ENCODE measurements at regions not wholly inside any gene's neighbourhood (a gene's known extent, or its start where the extent isn't known, plus 50 kb on each side); places are given as distances from the start of the nearest gene placed in this dataset.

GRCh38 chr4:156481845-156482244 lies 489.8 kb downstream of the PDGFC start:
- no peak for TF ChIP-seq CTCF (IDR thresholded peaks at IDR 0.05)
- no peak for DNase-seq
- Mint-ChIP-seq H3K4me1 (ENCODE audit: low read depth) (peaks cover 43% of the 10 kb centered on the region), H3K27ac (peak overlapping the region; percentile 36; the same call in 1 of the 2 replicates), H3K27me3 (ENCODE audit: insufficient read depth) (no peaks in the 10 kb centered on the region; the same call in 1 of the 2 replicates), H3K4me3 (no peak overlapping the region), H3K36me3 (ENCODE audit: low read depth) (peaks cover 20% of the 10 kb centered on the region), H3K9me3 (peaks cover 4% of the 10 kb centered on the region; the same call in 1 of the 2 replicates)

GRCh38 chr4:156477636-156478035 lies 494.0 kb downstream of the PDGFC start:
- peaks cover 4% of the 10 kb centered on the region; the same call in 1 of the 2 replicates for H3K9me3 Mint-ChIP-seq
- peak overlapping the region; percentile 40; the same call in 1 of the 2 replicates for H3K27ac Mint-ChIP-seq
- no peak overlapping the region for H3K4me3 Mint-ChIP-seq
- DNase-seq = no peak
- peaks cover 67% of the 10 kb centered on the region for H3K4me1 Mint-ChIP-seq (ENCODE audit: low read depth)
- no peak for TF ChIP-seq CTCF (IDR thresholded peaks at IDR 0.05)
- H3K27me3 Mint-ChIP-seq (ENCODE audit: insufficient read depth) = no peaks in the 10 kb centered on the region
- H3K36me3 Mint-ChIP-seq (ENCODE audit: low read depth) = peaks cover 10% of the 10 kb centered on the region

GRCh38 chr4:156476359-156476758 lies 495.2 kb downstream of the PDGFC start:
- H3K27ac Mint-ChIP-seq = peak overlapping the region; percentile 91
- no peaks in the 10 kb centered on the region for H3K27me3 Mint-ChIP-seq (ENCODE audit: insufficient read depth)
- H3K4me1 Mint-ChIP-seq (ENCODE audit: low read depth) = peaks cover 60% of the 10 kb centered on the region
- TF ChIP-seq CTCF (IDR thresholded peaks at IDR 0.05) = no peak
- H3K9me3 Mint-ChIP-seq = peaks cover 4% of the 10 kb centered on the region; the same call in 1 of the 2 replicates
- peak overlapping the region; percentile 44 for H3K4me3 Mint-ChIP-seq
- peaks cover 10% of the 10 kb centered on the region for H3K36me3 Mint-ChIP-seq (ENCODE audit: low read depth)
- DNase-seq = peak; percentile 98

- H3K4me3 Mint-ChIP-seq = peak overlapping the region; percentile 67
- H3K27ac Mint-ChIP-seq = peak overlapping the region; percentile 91
- no peaks in the 10 kb centered on the region for H3K27me3 Mint-ChIP-seq (ENCODE audit: insufficient read depth)
- peaks cover 4% of the 10 kb centered on the region; the same call in 1 of the 2 replicates for H3K9me3 Mint-ChIP-seq
- H3K4me1 Mint-ChIP-seq (ENCODE audit: low read depth) = peaks cover 54% of the 10 kb centered on the region
- TF ChIP-seq CTCF (IDR thresholded peaks at IDR 0.05) = peak; percentile 85
- DNase-seq = peak; percentile 64
- peaks cover 10% of the 10 kb centered on the region for H3K36me3 Mint-ChIP-seq (ENCODE audit: low read depth)
Measured at GRCh38 chr4:156475322-156475721, 496.3 kb downstream of the PDGFC start.

- H3K27ac Mint-ChIP-seq = no peak overlapping the region
- peaks cover 47% of the 10 kb centered on the region for H3K4me1 Mint-ChIP-seq (ENCODE audit: low read depth)
- H3K4me3 Mint-ChIP-seq = no peak overlapping the region
Measured at GRCh38 chr4:156473151-156473550, 498.4 kb downstream of the PDGFC start.

More at GRCh38 chr4:156473151-156473550, 498.4 kb downstream of the PDGFC start:
- Mint-ChIP-seq H3K27me3 (ENCODE audit: insufficient read depth) (no peaks in the 10 kb centered on the region), H3K9me3 (no peaks in the 10 kb centered on the region), H3K36me3 (ENCODE audit: low read depth) (peaks cover 5% of the 10 kb centered on the region)
- TF ChIP-seq CTCF (IDR thresholded peaks at IDR 0.05) = no peak
- DNase-seq = no peak

All from HFFc6 (cell line).